Bronchial epithelial cell (primary cell): ENCODE measurements at regions not wholly inside any gene's neighbourhood (a gene's known extent, or its start where the extent isn't known, plus 50 kb on each side); places are given as distances from the start of the nearest gene placed in this dataset.
A peak's percentile ranks its signal among the peaks of the same experiment; 100 is the strongest.

Source experiments
- DNase-seq: peaks from one replicate; pipeline ENCODE4 v3.0.0-alpha.2; 2010; ENCODE audit warnings: low read depth
- FAIRE-seq: peaks from 2 replicates; lab custom pipeline; 2011; peaks lifted over from hg19 to GRCh38; lab: Jason Lieb, UNC
- H3K27me3 ChIP-seq: 2 replicates; pipeline ENCODE4 v1.5.1; 2011; ENCODE audit warnings: low read length; ENCODE audit not compliant: control insufficient read depth, insufficient read depth
- H3K36me3 ChIP-seq: 2 replicates; pipeline ENCODE4 v1.5.1; 2011; ENCODE audit warnings: low read length; ENCODE audit not compliant: control insufficient read depth, insufficient read depth
- H3K4me3 ChIP-seq: 2 replicates; pipeline ENCODE4 v1.5.1; 2011; ENCODE audit warnings: mild to moderate bottlenecking, low read depth, low read length, control low read depth
- TF ChIP-seq, protein P1 (sequence below): IDR thresholded peaks from 2 replicates; pipeline ENCODE4 v1.5.1; 2011; ENCODE audit warnings: mild to moderate bottlenecking, moderate library complexity, low read length, control low read depth, inconsistent platforms; ENCODE audit not compliant: insufficient read depth, severe bottlenecking

DNA sequence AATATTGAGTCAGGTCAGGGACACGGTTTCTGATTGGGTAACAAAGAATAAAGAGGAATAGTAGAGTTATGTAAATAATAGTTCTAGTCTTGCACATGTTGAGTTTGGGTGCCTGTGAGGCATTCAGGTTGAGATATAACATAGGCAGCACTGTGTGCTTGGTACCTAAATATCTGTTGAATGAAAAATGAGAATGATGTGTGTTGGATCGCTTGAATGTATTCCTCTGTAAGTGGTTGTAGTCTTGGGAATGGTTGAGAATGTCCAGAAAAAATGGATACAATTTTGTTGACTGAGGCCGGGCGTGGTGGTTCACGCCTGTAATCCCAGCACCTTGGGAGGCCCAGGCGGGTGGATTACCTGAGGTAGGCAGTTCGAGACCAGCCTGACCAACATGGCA, 116.3 kb upstream of the HNRNPU start:
- TF ChIP-seq, protein P1, sequence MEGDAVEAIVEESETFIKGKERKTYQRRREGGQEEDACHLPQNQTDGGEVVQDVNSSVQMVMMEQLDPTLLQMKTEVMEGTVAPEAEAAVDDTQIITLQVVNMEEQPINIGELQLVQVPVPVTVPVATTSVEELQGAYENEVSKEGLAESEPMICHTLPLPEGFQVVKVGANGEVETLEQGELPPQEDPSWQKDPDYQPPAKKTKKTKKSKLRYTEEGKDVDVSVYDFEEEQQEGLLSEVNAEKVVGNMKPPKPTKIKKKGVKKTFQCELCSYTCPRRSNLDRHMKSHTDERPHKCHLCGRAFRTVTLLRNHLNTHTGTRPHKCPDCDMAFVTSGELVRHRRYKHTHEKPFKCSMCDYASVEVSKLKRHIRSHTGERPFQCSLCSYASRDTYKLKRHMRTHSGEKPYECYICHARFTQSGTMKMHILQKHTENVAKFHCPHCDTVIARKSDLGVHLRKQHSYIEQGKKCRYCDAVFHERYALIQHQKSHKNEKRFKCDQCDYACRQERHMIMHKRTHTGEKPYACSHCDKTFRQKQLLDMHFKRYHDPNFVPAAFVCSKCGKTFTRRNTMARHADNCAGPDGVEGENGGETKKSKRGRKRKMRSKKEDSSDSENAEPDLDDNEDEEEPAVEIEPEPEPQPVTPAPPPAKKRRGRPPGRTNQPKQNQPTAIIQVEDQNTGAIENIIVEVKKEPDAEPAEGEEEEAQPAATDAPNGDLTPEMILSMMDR, result no peak
- no peak for FAIRE-seq

DNA sequence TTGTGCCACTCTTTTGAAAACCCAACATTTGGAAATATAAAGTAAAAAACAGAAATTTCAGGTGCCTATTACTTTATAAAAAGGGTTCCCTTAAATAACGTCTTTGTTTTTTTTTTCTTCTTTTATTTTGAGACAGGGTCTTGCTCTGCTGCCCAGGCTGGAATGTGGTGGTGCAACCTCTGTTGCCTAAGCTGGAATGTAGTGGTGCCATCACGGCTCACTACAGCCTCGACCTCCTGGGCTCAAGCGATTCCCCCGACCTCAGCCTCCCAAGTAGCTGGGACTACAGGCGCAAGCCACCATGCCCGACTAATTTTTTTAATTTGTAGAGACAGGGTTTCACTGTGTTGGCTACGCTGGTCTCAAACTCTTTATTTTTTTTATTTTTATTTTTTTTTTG, 110.2 kb upstream of the HNRNPU start:
- DNase-seq, result no peak
- FAIRE-seq, result no peak
- TF ChIP-seq, protein P1, result no peak

More for the DNA sequence above, 116.3 kb upstream of the HNRNPU start:
- no peak for DNase-seq
- H3K4me3 ChIP-seq, result no peak overlapping the region
- no peaks in the 10 kb centered on the region for H3K27me3 ChIP-seq
- H3K36me3 ChIP-seq, result no peaks in the 10 kb centered on the region

DNA sequence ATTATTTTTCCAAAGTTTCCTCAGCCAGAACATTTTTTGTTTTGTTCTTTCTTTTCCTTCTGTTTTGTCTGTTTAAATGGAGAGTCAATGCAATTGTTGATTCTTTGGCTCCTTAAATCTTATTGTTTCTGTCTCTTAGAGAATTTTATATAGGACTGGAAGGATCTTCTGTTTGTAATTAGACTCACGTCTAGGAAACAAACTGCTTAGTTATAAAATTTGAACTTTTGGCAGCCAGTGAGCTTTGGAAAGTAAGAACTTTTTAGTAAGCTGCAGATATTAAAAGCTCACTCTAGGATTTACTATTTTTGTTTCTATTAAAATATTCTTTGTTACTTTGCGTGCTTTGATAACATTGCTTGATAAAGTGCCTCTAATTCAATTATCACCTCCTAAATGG, 109.8 kb upstream of the HNRNPU start:
- TF ChIP-seq, protein P1, result no peak
- H3K36me3 ChIP-seq, result no peaks in the 10 kb centered on the region
- DNase-seq (no peak), FAIRE-seq (no peak)
- H3K27me3 ChIP-seq, result no peaks in the 10 kb centered on the region
- H3K4me3 ChIP-seq, result no peak overlapping the region

More for the DNA sequence above, 110.2 kb upstream of the HNRNPU start:
- H3K36me3 ChIP-seq, result no peaks in the 10 kb centered on the region
- no peak overlapping the region for H3K4me3 ChIP-seq
- no peaks in the 10 kb centered on the region for H3K27me3 ChIP-seq

DNA sequence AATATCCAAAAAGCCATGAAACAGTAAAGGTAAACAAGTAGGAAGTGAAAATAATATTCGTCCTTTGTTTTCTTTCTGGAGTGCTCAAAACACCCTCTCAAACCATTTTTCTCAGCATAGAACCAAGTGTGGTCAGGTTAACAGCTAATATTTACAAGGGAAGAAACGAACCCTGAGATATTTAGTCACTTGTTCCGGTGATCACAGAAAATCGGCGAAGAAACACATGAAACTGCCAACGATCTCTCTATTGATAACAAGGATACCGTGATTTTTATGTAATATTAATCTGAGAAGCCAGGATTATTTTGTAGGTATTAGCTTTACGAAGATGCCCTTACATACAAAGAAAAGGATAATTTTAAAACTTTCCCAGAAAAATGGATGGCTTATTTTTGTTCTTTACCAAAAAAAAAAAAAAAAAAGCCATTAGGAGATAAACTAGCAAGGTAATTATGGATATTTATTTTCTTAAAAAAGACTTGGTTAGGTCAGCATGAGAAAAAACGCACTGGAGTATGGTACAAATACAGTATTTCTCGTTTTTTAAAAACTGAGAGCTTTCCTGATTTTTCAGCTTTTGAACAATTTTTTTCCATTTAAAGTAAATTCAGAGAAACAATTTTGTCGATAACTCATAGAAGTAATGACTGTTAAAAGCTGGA, 107.3 kb upstream of the HNRNPU start:
- Histone ChIP-seq H3K4me3 (peak overlapping the region; percentile 80), H3K36me3 (no peaks in the 10 kb centered on the region), H3K27me3 (no peaks in the 10 kb centered on the region)
- no peak for DNase-seq
- TF ChIP-seq, protein P1, result no peak
- no peak for FAIRE-seq

DNA sequence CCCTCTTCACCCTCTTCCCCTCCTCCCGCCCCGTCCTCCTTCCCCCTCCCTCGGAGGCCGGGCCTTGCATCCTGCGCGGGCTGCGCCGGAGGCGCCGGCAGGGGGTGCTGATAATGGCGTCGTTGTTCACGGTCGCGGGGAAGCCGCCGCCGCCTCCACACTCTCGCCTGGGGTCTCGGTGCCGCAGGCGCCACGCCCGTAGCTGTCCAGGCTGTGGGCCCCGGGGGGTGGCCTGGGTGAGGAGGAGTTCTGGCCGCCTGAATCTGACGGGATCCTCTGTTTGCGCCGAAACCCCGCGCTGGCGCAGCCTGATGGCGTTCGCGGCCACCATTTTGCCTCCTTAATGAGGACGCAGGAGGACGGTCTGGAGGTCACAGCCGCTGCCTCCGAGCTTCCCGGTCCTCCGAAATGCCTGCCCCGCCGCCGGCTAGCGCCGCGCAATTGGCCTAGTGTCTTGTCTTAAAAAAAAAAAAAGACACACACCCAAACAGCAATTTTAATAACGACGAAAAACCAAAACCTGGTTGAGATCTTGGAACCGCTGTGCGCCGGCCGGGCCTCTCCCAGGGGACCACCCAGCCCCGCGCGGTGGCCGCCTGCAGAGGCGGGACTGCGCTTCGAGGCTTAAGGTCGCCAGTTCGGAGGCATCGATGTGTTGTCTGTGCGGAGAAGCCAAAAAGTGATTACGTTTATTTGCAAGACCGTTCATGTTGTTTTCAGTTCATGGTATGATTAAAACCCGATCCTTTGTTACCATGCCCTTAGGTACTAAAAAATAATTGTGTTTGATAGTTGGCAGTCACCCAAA, 106.6 kb upstream of the HNRNPU start:
- H3K36me3 ChIP-seq, result no peaks in the 10 kb centered on the region
- TF ChIP-seq, protein P1, result peak; percentile 51
- H3K4me3 ChIP-seq, result peak overlapping the region; percentile 80
- FAIRE-seq (no peak), DNase-seq (peak; percentile 80)
- no peaks in the 10 kb centered on the region for H3K27me3 ChIP-seq
